HFF-Myc (cell line): ENCODE measurements at regions not wholly inside any gene's neighbourhood (a gene's known extent, or its start where the extent isn't known, plus 50 kb on each side); places are given as distances from the start of the nearest gene placed in this dataset.
"Not testable (repeated sequence)": the region's sequence is repeated elsewhere in the genome, so short reads cannot be mapped to it uniquely, and the experiment has no call there.

ENCODE experiments used
- DNase-seq: peaks from one replicate; pipeline ENCODE4 v3.0.0-alpha.2; 2011; ENCODE audit warnings: low read depth; ENCODE audit errors: extremely low read depth
- H3K4me3 ChIP-seq: replicated peaks from 2 replicates; pipeline ENCODE4 v1.5.1; 2011; ENCODE audit warnings: low read depth, mild to moderate bottlenecking, control low read depth, low read length
- CTCF ChIP-seq: IDR thresholded peaks from 2 replicates; pipeline ENCODE4 v1.5.1; 2012; ENCODE audit warnings: mild to moderate bottlenecking, low read depth, low read length, control low read depth; ENCODE audit errors: missing control alignments

GRCh38 chr16:8070506-8070905 is 519.8 kb downstream of the TMEM114 start:
- H3K4me3 ChIP-seq: no peak overlapping the region
- no peak for DNase-seq
- TF ChIP-seq CTCF: no peak

GRCh38 chr16:8068225-8068624 is 522.1 kb downstream of the TMEM114 start:
- not testable (repeated sequence) for H3K4me3 ChIP-seq

GRCh38 chr16:8063159-8063558 is 527.2 kb downstream of the TMEM114 start:
- no peak for DNase-seq
- no peak overlapping the region for H3K4me3 ChIP-seq
- TF ChIP-seq CTCF: no peak

More at GRCh38 chr16:8068225-8068624, 522.1 kb downstream of the TMEM114 start:
- DNase-seq: not testable (repeated sequence)

- DNase-seq: no peak
- no peak overlapping the region for H3K4me3 ChIP-seq
- TF ChIP-seq CTCF: no peak
Observed at GRCh38 chr16:8062677-8063076, 527.6 kb downstream of the TMEM114 start.

GRCh38 chr16:8055761-8056160 is 534.5 kb downstream of the TMEM114 start:
- no peak overlapping the region for H3K4me3 ChIP-seq
- no peak for TF ChIP-seq CTCF
- no peak for DNase-seq

GRCh38 chr16:8053437-8053836 is 536.9 kb downstream of the TMEM114 start:
- H3K4me3 ChIP-seq: no peak overlapping the region
- no peak for TF ChIP-seq CTCF
- no peak for DNase-seq

GRCh38 chr16:8048433-8048832 is 541.9 kb downstream of the TMEM114 start:
- DNase-seq: no peak
- no peak overlapping the region for H3K4me3 ChIP-seq
- TF ChIP-seq CTCF: no peak
